ENCODE measurements at regions not wholly inside any gene's neighbourhood (a gene's known extent, or its start where the extent isn't known, plus 50 kb on each side); places are given as distances from the start of the nearest gene placed in this dataset.

- no peak for DNase-seq
- Mint-ChIP-seq H3K4me1 (ENCODE audit: low read depth, unreplicated experiment) (peaks cover 16% of the 10 kb centered on the region), H3K9me3 (ENCODE audit: unreplicated experiment) (peaks cover 8% of the 10 kb centered on the region), H3K27me3 (ENCODE audit: unreplicated experiment) (peaks cover 8% of the 10 kb centered on the region), H3K36me3 (ENCODE audit: unreplicated experiment) (no peaks in the 10 kb centered on the region), H3K27ac (ENCODE audit: unreplicated experiment) (no peak overlapping the region), H3K4me3 (ENCODE audit: unreplicated experiment) (no peak overlapping the region)
- TF ChIP-seq CTCF (IDR thresholded peaks at IDR 0.05; ENCODE audit: partially characterized antibody, unreplicated experiment), result no peak
Observed at GRCh38 chr15:97386940-97387339, 573.6 kb upstream of the ARRDC4 start.

DNA sequence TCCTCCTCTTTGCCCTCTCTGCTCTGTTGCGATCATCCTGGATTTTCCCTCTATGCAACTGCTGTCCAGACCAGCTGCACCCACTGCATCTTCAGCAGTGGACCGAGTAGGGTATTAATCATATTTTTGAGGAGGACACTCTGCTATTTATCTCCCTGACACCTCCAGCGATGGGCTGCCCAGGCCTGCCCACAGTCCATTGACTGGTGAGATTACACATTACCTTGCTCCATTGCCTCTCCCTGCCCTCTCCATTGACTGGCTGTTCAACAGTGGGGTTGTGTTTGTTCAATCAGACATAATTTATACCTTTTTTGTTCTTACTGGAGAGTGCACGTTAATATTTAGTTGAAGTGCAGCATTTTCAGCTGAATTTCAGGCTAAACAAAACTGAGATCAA is 559.3 kb upstream of the ARRDC4 start:
- H3K36me3 Mint-ChIP-seq (ENCODE audit: unreplicated experiment), result no peaks in the 10 kb centered on the region
- H3K4me3 Mint-ChIP-seq (ENCODE audit: unreplicated experiment), result no peak overlapping the region
- DNase-seq, result no peak
- H3K4me1 Mint-ChIP-seq (ENCODE audit: low read depth, unreplicated experiment), result peaks cover 2% of the 10 kb centered on the region
- no peak overlapping the region for H3K27ac Mint-ChIP-seq (ENCODE audit: unreplicated experiment)
- no peak for TF ChIP-seq CTCF (IDR thresholded peaks at IDR 0.05; ENCODE audit: partially characterized antibody, unreplicated experiment)
- no peaks in the 10 kb centered on the region for H3K27me3 Mint-ChIP-seq (ENCODE audit: unreplicated experiment)
- H3K9me3 Mint-ChIP-seq (ENCODE audit: unreplicated experiment), result no peaks in the 10 kb centered on the region

DNA sequence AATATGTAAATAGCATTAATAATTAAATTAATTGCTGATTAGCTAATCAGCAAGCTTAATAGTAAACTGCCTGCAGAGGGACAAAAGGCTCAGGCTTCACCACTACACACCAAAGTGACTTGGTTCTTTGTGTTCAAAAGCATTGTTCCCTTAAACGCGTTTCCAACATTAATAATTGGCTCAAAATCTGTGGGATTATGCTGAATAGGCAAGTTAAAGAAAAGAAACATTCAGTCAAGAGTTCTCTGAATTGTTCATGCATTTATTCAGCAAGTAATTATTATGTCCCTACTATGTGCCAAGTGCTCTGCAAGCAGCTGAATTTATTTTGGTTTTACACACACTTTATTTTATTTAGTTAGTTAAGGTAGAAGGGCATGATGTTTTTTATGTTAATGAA is 558.5 kb upstream of the ARRDC4 start:
- Mint-ChIP-seq H3K9me3 (ENCODE audit: unreplicated experiment) (no peaks in the 10 kb centered on the region), H3K4me1 (ENCODE audit: low read depth, unreplicated experiment) (peaks cover 2% of the 10 kb centered on the region), H3K27me3 (ENCODE audit: unreplicated experiment) (no peaks in the 10 kb centered on the region), H3K4me3 (ENCODE audit: unreplicated experiment) (no peak overlapping the region), H3K36me3 (ENCODE audit: unreplicated experiment) (no peaks in the 10 kb centered on the region), H3K27ac (ENCODE audit: unreplicated experiment) (no peak overlapping the region)
- TF ChIP-seq CTCF (IDR thresholded peaks at IDR 0.05; ENCODE audit: partially characterized antibody, unreplicated experiment), result no peak
- no peak for DNase-seq

DNA sequence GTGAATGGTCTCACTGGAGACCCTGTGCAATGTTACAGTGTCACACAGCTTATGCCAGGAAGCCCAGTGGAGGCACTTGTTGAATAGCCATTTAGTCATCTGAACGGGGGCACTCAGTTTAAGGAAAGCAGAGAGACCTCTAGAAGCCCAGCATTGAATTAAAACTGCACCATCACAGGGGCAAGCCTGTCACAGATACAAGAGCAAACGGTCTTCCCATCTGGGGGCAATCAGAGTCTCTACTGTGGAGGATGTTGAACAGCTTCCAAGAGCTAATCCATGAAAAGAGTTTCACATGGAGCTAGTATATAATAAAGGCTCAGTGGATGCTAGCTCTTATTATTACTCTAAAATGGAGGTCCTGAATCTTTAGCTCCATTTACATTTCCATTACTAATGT is 553.7 kb upstream of the ARRDC4 start:
- TF ChIP-seq CTCF (IDR thresholded peaks at IDR 0.05; ENCODE audit: partially characterized antibody, unreplicated experiment), result no peak
- no peak for DNase-seq
- peaks cover 2% of the 10 kb centered on the region for H3K27me3 Mint-ChIP-seq (ENCODE audit: unreplicated experiment)
- H3K9me3 Mint-ChIP-seq (ENCODE audit: unreplicated experiment), result no peaks in the 10 kb centered on the region
- H3K36me3 Mint-ChIP-seq (ENCODE audit: unreplicated experiment), result no peaks in the 10 kb centered on the region
- peaks cover 2% of the 10 kb centered on the region for H3K4me1 Mint-ChIP-seq (ENCODE audit: low read depth, unreplicated experiment)
- no peak overlapping the region for H3K27ac Mint-ChIP-seq (ENCODE audit: unreplicated experiment)
- H3K4me3 Mint-ChIP-seq (ENCODE audit: unreplicated experiment), result no peak overlapping the region

GRCh38 chr15:97410897-97411575 is 549.5 kb upstream of the ARRDC4 start:
- TF ChIP-seq CTCF (IDR thresholded peaks at IDR 0.05; ENCODE audit: partially characterized antibody, unreplicated experiment), result no peak
- H3K9me3 Mint-ChIP-seq (ENCODE audit: unreplicated experiment), result no peaks in the 10 kb centered on the region
- no peaks in the 10 kb centered on the region for H3K36me3 Mint-ChIP-seq (ENCODE audit: unreplicated experiment)
- DNase-seq, result no peak
- no peak overlapping the region for H3K27ac Mint-ChIP-seq (ENCODE audit: unreplicated experiment)
- peaks cover 2% of the 10 kb centered on the region for H3K27me3 Mint-ChIP-seq (ENCODE audit: unreplicated experiment)
- no peak overlapping the region for H3K4me3 Mint-ChIP-seq (ENCODE audit: unreplicated experiment)
- H3K4me1 Mint-ChIP-seq (ENCODE audit: low read depth, unreplicated experiment), result no peaks in the 10 kb centered on the region

Measured in glutamatergic neuron (in vitro differentiated cells).